ENCODE measurements at regions not wholly inside any gene's neighbourhood (a gene's known extent, or its start where the extent isn't known, plus 50 kb on each side); places are given as distances from the start of the nearest gene placed in this dataset.

DNA sequence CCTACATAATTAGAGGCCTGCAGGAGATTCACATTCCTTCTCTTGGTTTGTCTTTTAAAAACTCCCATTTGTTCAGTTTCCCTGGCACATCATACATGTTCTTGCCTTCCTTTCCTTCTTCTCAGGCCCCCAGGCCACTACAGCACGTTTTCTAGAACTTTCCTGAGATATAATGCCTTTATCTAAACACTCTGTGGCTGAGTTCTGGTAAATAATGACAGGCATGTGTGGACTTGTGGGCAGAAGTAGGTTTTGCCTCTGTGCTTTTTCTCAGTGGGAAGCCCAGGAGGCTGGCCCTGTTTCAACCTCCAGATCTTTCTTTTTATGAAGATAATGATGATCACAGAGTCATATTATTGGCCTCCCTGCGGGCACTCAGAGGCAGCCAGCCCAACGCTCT is 117.2 kb downstream of the TMX1 start:
- FAIRE-seq (no peak), DNase-seq (ENCODE audit: low read depth, low spot score) (no peak)
- Histone ChIP-seq H3K4me2 (ENCODE audit: insufficient read depth, low read length) (no peak overlapping the region), H3K9ac (replicated peaks; ENCODE audit: extremely low read depth, insufficient read depth, low read length) (no peak overlapping the region), H4K20me1 (replicated peaks; ENCODE audit: control insufficient read depth, extremely low read depth, insufficient read depth, low read length) (no peaks in the 10 kb centered on the region), H3K9me3 (replicated peaks; ENCODE audit: control insufficient read depth, insufficient read depth, low read length) (no peaks in the 10 kb centered on the region), H2AFZ (ENCODE audit: low read depth, low read length) (no peak overlapping the region), H3K27ac (ENCODE audit: insufficient read depth, low read depth, low read length) (no peak overlapping the region), H3K27me3 (ENCODE audit: control insufficient read depth in 2 of 2, insufficient read depth in 2 of 2, low read length in 2 of 2) (no peaks in the 10 kb centered on the region), H3K4me1 (ENCODE audit: control insufficient read depth, extremely low read depth, insufficient read depth, low read length) (peaks cover 9% of the 10 kb centered on the region), H3K79me2 (ENCODE audit: control insufficient read depth, insufficient read depth, low read length) (no peaks in the 10 kb centered on the region), H3K9me1 (replicated peaks; ENCODE audit: control insufficient read depth, extremely low read depth, insufficient read depth, low read length) (no peaks in the 10 kb centered on the region), H3K36me3 (ENCODE audit: control insufficient read depth in 2 of 2, extremely low read depth in 1 of 2, insufficient read depth in 2 of 2, low read length in 2 of 2) (no peaks in the 10 kb centered on the region), H3K4me3 (replicated peaks in 1 of 3; ENCODE audit: insufficient read depth in 1 of 3, low read depth in 1 of 3, low read length in 3 of 3) (no peak overlapping the region)
- POLR2A ChIA-PET, result no interaction called here
- TF ChIP-seq GATA2 (IDR thresholded peaks at IDR 0.05; ENCODE audit: insufficient read depth, insufficient read length, low read depth, low read length), result no peak
- TF ChIP-seq, protein P1, sequence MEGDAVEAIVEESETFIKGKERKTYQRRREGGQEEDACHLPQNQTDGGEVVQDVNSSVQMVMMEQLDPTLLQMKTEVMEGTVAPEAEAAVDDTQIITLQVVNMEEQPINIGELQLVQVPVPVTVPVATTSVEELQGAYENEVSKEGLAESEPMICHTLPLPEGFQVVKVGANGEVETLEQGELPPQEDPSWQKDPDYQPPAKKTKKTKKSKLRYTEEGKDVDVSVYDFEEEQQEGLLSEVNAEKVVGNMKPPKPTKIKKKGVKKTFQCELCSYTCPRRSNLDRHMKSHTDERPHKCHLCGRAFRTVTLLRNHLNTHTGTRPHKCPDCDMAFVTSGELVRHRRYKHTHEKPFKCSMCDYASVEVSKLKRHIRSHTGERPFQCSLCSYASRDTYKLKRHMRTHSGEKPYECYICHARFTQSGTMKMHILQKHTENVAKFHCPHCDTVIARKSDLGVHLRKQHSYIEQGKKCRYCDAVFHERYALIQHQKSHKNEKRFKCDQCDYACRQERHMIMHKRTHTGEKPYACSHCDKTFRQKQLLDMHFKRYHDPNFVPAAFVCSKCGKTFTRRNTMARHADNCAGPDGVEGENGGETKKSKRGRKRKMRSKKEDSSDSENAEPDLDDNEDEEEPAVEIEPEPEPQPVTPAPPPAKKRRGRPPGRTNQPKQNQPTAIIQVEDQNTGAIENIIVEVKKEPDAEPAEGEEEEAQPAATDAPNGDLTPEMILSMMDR (IDR thresholded peaks at IDR 0.05; ENCODE audit: extremely low read depth in 1 of 2, insufficient read depth in 1 of 2, low read depth in 1 of 2, low read length in 2 of 2), result no peak
- TF ChIP-seq EZH2 (IDR thresholded peaks at IDR 0.05; ENCODE audit: borderline replicate concordance, low read depth, low read length, severe bottlenecking), result no peak
- TF ChIP-seq MYC (IDR thresholded peaks at IDR 0.05; ENCODE audit: low read depth, low read length), result no peak
- no peak for TF ChIP-seq POLR2AphosphoS5 (IDR thresholded peaks at IDR 0.05; ENCODE audit: insufficient read depth, low read depth, low read length)
- TF ChIP-seq, protein P2, sequence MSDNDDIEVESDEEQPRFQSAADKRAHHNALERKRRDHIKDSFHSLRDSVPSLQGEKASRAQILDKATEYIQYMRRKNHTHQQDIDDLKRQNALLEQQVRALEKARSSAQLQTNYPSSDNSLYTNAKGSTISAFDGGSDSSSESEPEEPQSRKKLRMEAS (IDR thresholded peaks at IDR 0.05; ENCODE audit: insufficient read depth, insufficient read length), result no peak
- TF ChIP-seq POLR2A (IDR thresholded peaks at IDR 0.05; ENCODE audit: low read depth, low read length), result no peak
- TF ChIP-seq FOS (IDR thresholded peaks at IDR 0.05; ENCODE audit: borderline replicate concordance, insufficient read depth, low read length), result no peak
- TF ChIP-seq JUN (IDR thresholded peaks at IDR 0.05; ENCODE audit: borderline replicate concordance, insufficient read depth, insufficient read length, low read depth), result no peak
- CTCF ChIA-PET, result no interaction called here
- no TSS peak for BruUV-seq (replicated peaks)
- dilution Hi-C loops (cut with MboI; ENCODE audit: extremely low pct_ligation_motif_present, low sequenced_read_pairs), result no loop called here
- intact Hi-C loops (cut with micrococcal nuclease), result no loop called here

Measured in endothelial cell of umbilical vein (primary cell).